NCI-H524 treated with DMSO at 0.1 percent for 48 hours (cell line): ENCODE measurements at regions not wholly inside any gene's neighbourhood (a gene's known extent, or its start where the extent isn't known, plus 50 kb on each side); places are given as distances from the start of the nearest gene placed in this dataset.
"Not testable (repeated sequence)": the region's sequence is repeated elsewhere in the genome, so short reads cannot be mapped to it uniquely, and the experiment has no call there.

ENCODE experiments used
- DNase-seq: peaks from one replicate; lab custom pipeline; 2025; lab: John Stamatoyannopoulos, UW

GRCh38 chr9:39566782-39567181 is 211.3 kb downstream of the SPATA31A1 start:
- DNase-seq = not testable (repeated sequence)

GRCh38 chr9:39567396-39567795 is 211.9 kb downstream of the SPATA31A1 start:
- not testable (repeated sequence) for DNase-seq

- not testable (repeated sequence) for DNase-seq
These were observed 213.4 kb downstream of the SPATA31A1 start for GRCh38 chr9:39568900-39569299.

GRCh38 chr9:39573024-39574022 is 217.9 kb downstream of the SPATA31A1 start:
- DNase-seq = not testable (repeated sequence)

- DNase-seq = not testable (repeated sequence)
These were observed 223.5 kb downstream of the SPATA31A1 start for GRCh38 chr9:39579000-39579399.

GRCh38 chr9:39581296-39581695 is 225.8 kb downstream of the SPATA31A1 start:
- not testable (repeated sequence) for DNase-seq

DNA sequence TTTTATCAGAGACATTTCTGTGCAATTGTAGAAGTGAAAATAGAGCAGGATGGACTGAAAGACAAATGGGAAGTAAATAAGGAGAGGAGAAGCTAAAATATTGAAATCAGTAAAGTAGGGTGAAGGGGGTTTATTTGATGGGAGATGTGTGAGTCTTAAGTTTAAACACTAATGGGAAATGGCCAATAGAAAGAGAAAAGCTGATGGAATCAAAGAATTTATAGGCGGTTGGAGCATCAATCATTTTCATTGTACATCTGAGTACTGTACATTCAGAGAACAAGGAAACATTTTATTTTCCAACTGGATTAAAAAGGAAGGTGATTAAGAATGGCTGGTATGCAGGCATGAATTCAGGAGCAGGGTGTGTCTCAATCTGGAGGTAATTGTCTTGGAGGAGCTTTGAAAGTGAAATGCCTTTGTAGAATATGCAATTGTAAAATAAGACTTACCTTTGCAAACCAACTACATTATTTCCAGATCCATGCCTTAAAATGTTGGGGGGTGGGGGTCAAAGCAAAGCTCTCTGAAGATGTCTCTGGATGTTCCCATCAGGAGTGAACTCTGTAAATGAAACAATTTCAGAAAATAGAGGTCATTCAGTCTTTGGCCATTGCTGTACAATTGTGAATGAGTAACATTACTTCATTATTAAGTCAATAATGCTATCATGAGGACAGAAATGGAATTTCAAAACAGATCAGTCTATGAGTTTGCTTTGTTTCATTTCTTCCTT is 227.4 kb downstream of the SPATA31A1 start:
- not testable (repeated sequence) for DNase-seq

DNA sequence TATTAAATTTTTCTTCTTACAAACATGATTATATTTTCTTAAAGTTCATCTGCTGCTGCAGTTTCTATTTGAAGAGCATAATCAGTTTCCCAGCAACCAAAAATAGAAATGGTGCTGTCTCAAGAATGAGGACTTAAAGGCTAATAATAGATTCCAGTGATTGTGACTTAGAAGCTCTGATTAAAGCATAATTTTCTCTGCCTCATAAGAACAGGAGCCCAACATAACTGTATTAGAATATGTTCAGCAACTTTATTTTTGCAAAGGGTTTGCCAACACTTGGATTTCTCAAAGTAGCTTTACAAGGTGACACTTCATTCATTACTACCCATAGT is 227.9 kb downstream of the SPATA31A1 start:
- DNase-seq = not testable (repeated sequence)

DNA sequence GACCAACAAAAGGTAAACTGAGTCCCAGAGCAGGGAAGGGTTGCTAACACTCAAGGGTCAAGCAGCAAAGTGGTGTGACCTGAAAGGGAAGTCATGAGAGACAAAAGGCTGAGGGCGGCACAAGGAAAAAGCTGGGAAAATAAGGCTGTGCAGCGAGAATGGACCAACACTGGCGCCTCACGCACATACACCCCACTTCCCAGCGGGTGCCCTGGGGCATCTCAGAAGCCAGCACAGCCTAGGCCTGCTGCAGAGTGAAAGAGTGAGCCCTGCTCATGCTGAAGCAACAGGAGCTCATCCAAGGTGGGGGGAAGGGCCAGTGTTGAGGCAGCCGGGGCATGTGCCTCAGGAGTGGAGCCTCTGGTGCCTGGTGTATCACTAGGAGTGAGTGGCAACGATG is 229.8 kb downstream of the SPATA31A1 start:
- DNase-seq = not testable (repeated sequence)

- DNase-seq = no peak
These were observed 232.5 kb downstream of the SPATA31A1 start for GRCh38 chr9:39587844-39588499.

DNA sequence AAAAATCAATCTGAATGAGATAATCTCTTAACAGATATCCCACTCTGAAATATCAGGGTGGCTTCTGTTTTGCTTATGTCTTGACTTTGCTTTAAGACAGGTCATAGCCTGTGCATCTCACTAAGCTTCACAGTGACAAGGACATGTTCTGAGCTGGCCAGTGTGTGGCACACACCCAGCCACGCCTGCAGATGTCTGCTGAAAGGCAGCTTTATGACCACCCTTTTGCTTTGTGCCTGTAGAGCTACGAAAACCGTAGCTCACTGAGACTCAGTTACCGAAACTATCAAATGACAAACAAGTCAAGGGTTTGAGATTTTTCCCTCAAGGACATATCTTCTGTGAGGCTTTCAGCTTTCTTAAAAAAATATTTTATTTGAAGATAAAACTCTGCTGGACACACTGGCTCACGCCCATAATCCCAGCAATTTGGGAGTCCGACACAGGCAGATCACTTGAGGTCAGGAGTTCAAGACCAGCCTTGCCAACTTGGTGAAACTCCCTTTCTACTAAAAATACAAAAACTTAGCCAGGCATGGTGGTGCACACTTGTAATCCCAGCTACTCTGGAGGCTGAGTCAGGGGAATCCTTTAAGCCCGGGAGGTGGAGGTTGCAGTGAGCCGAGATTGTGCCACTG is 233.2 kb downstream of the SPATA31A1 start:
- DNase-seq = no peak

DNA sequence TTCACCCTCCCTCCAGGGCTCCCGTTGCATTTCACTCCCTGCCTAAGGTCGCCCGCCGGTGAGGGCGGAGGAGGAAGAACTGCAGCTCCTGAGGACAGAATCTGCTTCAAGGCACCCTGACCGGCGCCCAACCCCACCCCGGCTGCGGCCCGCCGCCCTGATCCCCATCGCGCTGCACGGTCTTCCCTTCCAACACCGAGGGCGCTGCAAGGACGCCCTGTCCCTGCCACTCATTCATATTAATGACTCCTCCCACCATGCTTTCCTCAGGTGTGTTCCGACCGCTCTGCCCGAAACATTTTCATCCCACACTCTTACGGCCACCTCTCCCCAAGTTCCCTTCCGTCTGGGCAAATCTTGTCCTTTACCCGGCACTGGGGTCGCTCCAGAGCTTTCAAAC is 248.6 kb downstream of the SPATA31A1 start:
- not testable (repeated sequence) for DNase-seq

GRCh38 chr9:39611449-39612231 is 256.2 kb downstream of the SPATA31A1 start:
- not testable (repeated sequence) for DNase-seq

- DNase-seq = not testable (repeated sequence)
These were observed 261.0 kb downstream of the SPATA31A1 start for GRCh38 chr9:39616480-39616879.

- not testable (repeated sequence) for DNase-seq
These were observed 268.6 kb downstream of the SPATA31A1 start for GRCh38 chr9:39624048-39624447.

DNA sequence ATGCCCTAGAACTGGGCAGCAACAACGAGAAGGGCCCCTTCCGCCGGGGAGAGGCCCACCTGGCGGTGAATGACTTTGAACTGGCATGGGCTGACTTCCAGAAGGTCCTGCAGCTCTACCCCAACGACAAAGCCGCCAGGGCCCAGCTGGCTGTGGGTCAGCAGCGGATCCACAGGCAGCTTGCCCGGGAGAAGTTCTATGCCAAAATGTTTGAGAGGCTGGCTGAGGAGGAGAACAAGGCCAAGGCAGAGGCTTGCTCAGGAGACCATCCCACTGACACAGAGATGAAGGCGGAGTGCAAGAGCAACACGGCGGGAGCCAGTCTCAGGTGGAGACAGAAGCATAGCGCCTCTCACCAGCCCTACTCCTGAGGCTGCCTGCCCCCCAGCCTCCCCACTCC is 276.6 kb downstream of the SPATA31A1 start:
- not testable (repeated sequence) for DNase-seq

- DNase-seq = not testable (repeated sequence)
These were observed 293.6 kb downstream of the SPATA31A1 start for GRCh38 chr9:39649029-39649428.

- not testable (repeated sequence) for DNase-seq
These were observed 301.6 kb downstream of the SPATA31A1 start for GRCh38 chr9:39656960-39657603.

GRCh38 chr9:39663020-39663419 is 307.6 kb downstream of the SPATA31A1 start:
- not testable (repeated sequence) for DNase-seq

- DNase-seq = not testable (repeated sequence)
These were observed 308.2 kb downstream of the SPATA31A1 start for GRCh38 chr9:39663713-39664112.
